Ovary (tissue), 3 donors: ENCODE measurements at regions not wholly inside any gene's neighbourhood (a gene's known extent, or its start where the extent isn't known, plus 50 kb on each side); places are given as distances from the start of the nearest gene placed in this dataset.

ENCODE experiments used
- CTCF ChIP-seq, 3 donors: fragments of 450-650 bp in 2 of 3; fragments of 200-600 bp in 1 of 3; IDR thresholded peaks; one replicate each; pipeline versions ENCODE4 v1.5.1 to v1.8.0; 2016 to 2022; ENCODE audit warnings: antibody characterized with exemption in 3 of 3, mild to moderate bottlenecking in 1 of 3
- EP300 ChIP-seq: sonication (generic); formaldehyde crosslinking; IDR thresholded peaks from one replicate; pipeline ENCODE4 v1.6.1; 2017; ENCODE audit warnings: antibody characterized with exemption
- POLR2A ChIP-seq: fragments of 450-650 bp; IDR thresholded peaks from one replicate; pipeline ENCODE4 v1.6.1; 2017; ENCODE audit warnings: antibody characterized with exemption, mild to moderate bottlenecking, moderate library complexity
- donor health status: DM: no; HTN: no; CAD: no.

DNA sequence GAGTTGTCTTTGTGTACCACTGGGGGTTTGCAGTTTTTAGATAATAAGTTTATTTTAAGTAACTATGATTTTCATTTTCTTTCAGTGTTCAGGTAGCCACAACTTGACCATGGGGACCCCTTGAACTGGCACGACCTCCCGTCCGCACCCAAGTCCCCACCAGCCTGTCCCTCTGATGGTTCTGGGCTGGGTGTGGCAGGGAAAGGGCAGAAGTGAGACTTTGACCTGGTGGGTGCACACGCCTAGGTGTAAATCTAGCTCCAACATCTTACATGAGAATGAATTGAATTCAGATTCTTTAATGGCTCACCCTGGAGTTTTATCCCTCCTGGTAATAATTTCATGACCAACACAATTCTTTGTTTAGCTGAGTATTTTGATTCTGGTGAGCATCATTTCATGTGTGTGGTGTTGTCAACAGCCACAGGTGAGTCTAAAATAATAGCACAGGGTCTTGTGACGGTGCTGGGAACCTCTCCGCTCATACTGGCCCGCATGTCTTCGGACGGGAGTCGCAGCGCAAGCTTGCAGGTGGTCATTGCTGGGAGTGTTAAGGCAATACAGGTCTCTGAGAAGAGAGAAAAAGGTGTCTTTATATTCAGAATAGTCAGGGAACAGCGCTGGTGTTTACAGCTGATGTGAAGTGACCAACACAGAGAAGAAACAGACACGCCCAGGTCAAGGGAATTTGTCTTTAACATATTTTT lies 50.8 kb upstream of the POFUT2 start:
- TF ChIP-seq CTCF (IDR thresholded peaks at IDR 0.05) (no peak), POLR2A (no peak), EP300 (no peak)
